Inferior parietal cortex (tissue), 1 donor: ENCODE measurements at regions not wholly inside any gene's neighbourhood (a gene's known extent, or its start where the extent isn't known, plus 50 kb on each side); places are given as distances from the start of the nearest gene placed in this dataset.

Experiments used
- DNase-seq: peaks from one replicate; pipeline ENCODE4 v3.0.0-alpha.2; 2016; ENCODE audit errors: extremely low spot score

DNA sequence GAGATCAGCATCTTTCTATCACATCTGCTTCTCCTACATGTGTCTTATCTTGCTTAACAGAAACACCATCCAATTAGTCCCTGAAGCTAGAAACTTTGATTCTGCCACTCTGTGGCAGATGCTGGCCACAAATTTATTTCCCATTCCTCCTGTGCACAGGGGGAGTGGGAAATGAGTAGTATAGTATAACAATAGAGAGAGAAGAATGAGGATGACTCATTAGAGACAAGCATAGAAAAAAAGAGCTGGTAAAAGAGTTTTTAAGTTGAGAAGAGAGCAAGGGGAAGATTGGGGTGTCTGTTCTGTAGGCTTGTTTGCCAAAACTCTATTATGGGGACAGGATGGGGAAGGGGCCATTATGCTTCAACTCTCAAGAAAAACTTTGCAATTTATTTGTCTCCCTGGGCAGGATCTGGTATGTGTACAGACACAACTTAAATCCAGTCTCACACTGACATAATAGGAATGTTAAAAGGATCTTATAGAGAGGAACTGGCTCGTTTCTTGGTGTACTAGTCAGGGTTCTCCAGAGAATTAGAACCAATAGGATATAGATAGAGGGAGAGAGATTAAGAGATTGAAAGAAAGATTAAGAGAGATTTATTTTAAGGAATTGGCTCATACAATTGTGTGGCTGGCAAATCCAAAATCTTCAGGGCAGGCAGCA is 142.6 kb upstream of the CPSF6 start:
- no peak for DNase-seq

DNA sequence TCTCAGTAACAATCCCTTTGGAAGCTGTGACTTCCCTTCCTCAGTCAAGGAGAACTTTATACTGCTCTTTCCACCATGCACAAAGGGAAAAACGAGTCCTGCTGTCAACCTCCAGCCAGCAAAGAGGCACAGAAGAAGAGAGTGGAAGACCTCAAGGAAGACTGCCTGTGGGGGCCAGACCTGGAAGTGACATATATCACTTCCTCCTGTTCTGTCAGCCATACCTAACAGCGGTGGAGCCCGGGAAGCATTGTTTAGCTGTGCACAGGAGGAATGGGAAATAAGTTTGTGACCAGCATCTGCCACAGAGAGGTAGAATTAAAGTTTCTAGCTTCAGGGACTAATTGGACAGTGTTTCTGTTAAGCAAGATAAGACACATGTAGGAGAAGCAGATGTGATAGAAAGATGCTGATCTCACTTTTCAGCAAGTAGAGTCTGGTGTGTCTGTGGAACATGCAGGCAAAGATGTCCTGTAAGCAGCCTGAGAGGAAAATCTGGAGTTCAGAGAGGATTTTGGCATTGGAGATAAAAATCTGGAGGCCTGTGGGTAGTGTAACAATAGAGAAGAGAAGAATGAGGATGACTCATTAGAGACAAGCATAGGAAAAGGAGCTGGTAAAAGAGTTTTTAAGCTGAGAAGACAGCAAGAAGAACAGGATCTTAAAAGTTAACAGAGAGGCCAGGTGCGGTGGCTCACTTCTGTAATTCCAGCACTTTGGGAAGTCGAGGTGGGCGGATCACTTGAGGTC is 141.6 kb upstream of the CPSF6 start:
- DNase-seq: peak; percentile 35

DNA sequence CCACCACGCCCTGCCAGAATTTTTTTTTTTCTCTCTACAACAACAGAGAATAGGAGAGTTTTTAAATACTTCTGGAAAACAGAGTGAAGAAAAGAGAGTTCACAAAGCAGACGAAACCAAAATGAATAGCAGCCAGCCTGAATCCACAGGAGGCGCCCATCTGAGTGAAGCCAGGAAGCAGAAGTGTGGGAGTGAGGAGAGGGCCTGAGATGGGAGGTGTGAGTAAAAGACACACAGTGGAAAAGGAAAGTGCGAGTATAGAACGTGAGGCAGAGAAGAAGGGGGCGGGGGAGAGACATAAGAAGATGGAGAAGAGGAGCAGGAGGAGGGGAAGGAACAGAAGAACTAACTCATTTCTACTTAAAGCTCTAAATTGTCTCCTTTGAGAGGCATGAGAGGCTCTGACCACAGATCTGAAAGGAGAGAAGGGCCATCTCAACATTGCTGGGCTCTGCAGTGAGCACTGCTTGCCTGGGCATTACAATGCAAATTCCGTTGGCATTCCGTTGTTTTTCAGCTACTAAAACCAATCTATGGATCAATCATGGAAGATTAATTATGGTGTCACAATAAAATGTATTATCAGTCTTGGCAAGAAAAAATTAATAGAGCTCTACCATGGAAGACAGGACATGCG is 140.1 kb upstream of the CPSF6 start:
- DNase-seq: no peak

DNA sequence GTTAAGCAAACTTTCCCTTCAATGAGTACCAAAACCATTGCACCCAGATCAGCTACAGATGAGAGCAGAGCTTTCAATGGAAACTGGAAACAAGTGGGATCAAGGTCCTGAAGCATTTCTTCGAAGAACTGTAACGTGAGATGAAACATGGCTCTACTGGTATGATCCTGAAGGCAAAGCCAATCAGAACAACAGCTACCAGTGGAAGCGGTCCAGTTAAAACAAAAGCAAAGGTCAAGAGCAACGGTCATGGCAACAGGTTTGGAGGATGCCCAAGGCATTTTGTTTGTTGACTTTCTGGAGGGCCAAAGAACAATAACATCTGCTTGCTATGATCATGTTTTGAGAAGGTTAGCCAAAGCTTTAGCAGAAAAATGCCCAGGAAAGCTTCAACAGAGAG is 137.9 kb upstream of the CPSF6 start:
- DNase-seq: no peak

DNA sequence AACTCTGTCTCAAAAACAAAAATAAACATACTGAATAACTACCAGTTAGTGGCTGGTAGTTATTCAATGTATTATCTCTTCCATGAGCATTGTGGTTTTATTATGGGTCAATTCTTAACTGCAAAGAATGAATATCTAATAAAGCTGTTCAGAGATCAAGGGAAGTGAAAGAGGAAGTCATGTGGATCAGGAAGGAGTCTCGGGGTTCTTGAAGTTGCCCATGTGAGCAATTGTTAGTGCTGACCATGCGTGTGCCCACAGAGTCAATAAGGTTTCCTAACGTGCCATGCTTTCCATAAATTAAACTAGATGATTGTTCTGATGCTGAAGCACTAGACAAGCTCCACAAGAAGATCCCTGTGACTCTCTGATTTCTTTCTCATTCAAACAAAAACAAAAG is 136.5 kb upstream of the CPSF6 start:
- DNase-seq: no peak

- no peak for DNase-seq
Observed at GRCh38 chr12:69105101-69105962, 134.0 kb upstream of the CPSF6 start.

DNA sequence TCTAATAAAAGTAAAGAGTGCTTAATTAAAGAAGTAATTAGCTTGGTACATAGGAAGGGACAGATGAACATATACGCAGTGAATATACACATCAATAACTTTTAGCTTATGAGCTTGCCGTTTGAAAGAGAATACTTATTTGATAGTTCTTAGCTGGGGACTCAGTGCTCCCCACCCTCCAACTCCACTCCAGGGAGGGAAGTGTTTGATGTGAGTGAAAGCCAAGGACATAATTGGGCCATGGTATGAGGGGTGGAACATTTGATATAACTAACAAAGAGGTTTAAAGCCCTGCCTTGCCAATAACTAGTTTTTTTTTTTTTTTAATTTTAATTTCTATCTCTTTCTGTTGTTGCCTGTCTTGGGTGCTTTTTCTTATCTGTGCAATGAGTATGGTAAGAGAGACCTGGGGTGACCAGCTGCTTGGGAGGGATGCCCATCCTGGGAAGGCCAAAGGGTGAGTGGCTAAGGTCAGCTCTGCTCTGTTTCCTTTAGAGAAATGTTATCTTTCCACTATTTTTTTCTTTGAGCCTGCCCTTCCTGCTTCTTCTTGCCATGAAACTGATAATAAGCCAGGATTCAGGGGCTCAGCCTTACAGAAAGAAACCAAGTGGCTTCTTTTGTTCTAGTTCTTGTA is 132.8 kb upstream of the CPSF6 start:
- no peak for DNase-seq

GRCh38 chr12:69107541-69107940 is 131.8 kb upstream of the CPSF6 start:
- no peak for DNase-seq

DNA sequence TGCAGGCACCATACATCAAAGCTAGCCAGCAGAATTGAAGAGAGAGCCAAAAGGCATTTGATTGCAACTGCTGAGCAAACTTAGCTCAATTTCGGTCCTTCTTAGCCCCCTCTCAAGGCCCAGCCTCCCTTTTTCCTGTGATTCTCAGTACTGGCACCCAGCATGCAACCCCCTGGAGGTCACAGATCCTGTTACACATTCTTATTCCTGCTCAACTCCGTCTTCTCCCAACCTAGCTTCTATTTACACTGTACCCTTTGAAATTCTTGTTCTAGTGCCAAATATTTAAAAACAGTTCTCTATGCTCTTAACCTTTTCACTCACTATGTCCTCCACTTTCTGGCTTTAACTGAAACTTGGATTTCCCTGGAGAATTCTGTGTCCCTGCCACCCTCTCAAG is 131.3 kb upstream of the CPSF6 start:
- no peak for DNase-seq

- no peak for DNase-seq
Observed at GRCh38 chr12:69112616-69113015, 126.8 kb upstream of the CPSF6 start.

DNA sequence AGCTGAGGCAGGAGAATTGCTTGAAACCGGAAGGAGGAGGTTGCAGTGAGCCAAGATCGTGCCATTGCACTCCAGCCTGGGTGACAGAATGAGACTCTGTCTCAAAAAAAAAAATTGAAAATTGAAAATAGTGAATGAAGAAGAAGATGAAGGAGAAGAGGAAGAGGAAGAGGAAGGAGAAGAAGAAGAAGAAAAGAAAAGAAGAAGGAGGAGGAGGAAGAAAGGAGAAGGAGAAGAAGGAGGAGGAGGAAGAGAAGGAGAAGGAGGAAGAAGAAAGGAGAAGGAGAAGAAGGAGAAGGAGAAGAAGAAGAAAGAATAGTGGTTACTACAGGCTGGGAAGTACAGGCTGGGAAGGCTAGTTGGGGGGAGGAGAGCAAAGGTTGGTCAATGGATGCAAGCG is 124.3 kb upstream of the CPSF6 start:
- no peak for DNase-seq

GRCh38 chr12:69115951-69116350 is 123.4 kb upstream of the CPSF6 start:
- no peak for DNase-seq

DNA sequence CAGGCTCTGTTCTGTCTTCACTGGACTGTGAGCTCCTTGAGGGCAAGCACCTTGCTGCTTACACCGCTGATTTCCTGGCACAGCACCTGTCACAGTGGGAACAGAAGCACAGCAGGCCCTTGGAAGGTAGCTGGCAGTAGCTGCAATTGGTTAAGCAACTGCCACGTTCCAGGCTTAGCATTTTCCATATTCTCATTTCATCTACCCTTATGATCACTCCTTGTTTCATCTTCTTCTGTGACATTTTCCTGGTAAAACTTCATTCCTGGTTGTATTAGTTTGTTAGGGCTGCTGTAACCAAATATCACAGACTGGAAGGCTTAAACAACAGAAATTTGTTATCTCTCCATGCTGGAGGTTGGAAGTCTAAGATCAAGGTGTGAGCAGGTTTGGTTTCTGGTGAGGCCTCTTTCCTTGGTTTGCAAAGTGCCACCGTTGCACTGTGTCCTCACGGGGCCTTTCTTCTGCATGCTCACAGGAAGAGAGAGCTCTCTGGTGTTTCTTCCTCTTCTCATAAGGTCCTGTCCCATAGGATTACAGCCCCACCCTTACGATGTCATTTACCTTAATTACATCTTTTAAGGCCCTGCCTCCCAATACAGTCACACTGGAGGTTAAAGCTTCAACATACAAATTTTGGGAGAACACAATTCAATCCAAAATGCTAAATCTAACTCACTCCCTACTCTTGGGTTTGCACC is 121.7 kb upstream of the CPSF6 start:
- DNase-seq: no peak

- no peak for DNase-seq
Observed at GRCh38 chr12:69118516-69118915, 120.9 kb upstream of the CPSF6 start.

DNA sequence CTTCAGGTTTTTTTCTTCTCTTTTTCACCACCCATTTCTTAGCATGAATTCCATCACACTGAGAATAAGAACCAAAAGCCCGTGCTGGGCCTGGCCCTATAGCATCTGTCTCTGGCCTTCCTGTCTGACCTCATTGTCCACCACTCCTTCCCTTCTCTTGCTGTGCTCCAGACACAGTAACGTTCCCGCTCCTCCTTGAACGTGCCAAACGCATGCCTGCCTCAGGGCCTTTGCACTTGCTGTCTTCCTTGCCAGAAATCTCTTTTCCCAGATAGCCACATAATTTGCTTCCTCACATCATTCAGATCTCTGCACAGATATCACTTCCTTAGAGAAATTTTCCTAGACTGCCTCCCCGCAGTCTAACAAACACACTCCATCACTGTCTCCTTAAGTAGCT is 119.6 kb upstream of the CPSF6 start:
- no peak for DNase-seq

GRCh38 chr12:69120354-69120753 is 119.0 kb upstream of the CPSF6 start:
- no peak for DNase-seq

- DNase-seq: no peak
Observed at GRCh38 chr12:69123311-69123710, 116.1 kb upstream of the CPSF6 start.

- no peak for DNase-seq
Observed at GRCh38 chr12:69123919-69124638, 115.3 kb upstream of the CPSF6 start.

DNA sequence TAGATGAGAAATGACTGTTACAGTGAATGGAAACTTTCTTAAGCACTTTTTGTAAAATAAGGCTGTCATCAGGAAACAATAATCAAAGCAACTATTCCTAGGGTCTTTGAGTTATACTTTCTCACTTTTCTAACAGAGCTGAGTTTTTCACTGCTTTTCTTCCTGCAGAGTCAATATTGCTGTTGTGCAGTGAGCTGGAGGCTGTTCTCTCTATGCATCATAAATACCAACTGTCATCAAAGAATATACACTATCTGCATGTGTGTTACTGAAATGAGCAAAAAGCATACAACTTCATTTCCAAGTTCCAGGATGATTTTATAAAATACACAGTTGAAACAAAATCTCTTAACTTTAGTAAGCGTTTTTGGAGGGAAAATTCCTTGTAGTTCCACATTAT is 110.4 kb upstream of the CPSF6 start:
- no peak for DNase-seq

GRCh38 chr12:69129564-69129963 is 109.8 kb upstream of the CPSF6 start:
- DNase-seq: no peak
